Body of pancreas (tissue), 4 donors: ENCODE measurements at regions not wholly inside any gene's neighbourhood (a gene's known extent, or its start where the extent isn't known, plus 50 kb on each side); places are given as distances from the start of the nearest gene placed in this dataset.

Experiments used
- POLR2A ChIP-seq, 3 donors: fragments of 450-650 bp; IDR thresholded peaks; one replicate each; pipeline ENCODE4 v1.6.1; 2016; ENCODE audit warnings: antibody characterized with exemption in 3 of 3, mild to moderate bottlenecking in 2 of 3
- TF ChIP-seq, protein P1 (sequence below), 7 experiments: fragments of 450-650 bp in 4 of 7; fragments of 200-600 bp in 3 of 7; sonication (generic) in 3 of 7; IDR thresholded peaks; one replicate each; pipeline ENCODE4 v1.5.1; 2016 to 2019; ENCODE audit warnings: antibody characterized with exemption in 7 of 7

DNA sequence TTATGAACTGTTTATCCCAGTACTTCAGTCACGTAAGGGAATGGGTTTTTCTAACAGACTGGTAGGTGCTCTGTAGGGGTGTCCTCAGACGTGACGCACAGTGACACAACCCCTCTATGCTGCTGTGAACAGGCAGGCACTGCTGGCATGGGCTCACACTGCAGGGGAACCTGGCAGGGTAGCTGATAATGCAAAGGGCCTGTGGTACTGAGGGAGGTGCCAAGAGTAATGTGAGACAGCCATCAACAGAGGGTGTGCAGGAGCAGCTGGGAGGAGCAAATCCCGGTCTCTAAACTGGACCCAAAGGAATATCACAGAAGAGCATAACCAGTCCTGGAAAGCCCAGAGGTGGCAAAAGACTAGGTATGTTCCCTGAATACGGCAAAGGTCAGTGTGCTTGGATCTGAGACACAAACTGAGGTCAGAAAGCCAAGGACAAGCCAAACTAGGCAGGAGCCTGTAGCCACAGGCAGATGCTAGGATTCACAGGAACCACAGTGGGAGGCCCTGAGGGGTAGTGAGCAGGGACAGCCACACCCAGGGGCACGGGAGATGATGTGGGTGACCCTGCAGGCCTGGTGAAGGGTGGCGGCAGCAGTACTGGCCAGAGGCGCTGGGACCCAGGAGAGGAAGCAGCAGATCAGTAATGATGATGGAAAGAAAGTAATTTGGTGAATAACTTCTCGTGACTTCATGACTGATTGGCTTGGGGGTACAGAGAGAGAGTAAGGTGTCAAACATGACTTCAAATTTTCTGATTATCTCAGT, 248.1 kb upstream of the CHRNA7 start:
- TF ChIP-seq POLR2A (IDR thresholded peaks at IDR 0.05) = no peak
- TF ChIP-seq, protein P1, sequence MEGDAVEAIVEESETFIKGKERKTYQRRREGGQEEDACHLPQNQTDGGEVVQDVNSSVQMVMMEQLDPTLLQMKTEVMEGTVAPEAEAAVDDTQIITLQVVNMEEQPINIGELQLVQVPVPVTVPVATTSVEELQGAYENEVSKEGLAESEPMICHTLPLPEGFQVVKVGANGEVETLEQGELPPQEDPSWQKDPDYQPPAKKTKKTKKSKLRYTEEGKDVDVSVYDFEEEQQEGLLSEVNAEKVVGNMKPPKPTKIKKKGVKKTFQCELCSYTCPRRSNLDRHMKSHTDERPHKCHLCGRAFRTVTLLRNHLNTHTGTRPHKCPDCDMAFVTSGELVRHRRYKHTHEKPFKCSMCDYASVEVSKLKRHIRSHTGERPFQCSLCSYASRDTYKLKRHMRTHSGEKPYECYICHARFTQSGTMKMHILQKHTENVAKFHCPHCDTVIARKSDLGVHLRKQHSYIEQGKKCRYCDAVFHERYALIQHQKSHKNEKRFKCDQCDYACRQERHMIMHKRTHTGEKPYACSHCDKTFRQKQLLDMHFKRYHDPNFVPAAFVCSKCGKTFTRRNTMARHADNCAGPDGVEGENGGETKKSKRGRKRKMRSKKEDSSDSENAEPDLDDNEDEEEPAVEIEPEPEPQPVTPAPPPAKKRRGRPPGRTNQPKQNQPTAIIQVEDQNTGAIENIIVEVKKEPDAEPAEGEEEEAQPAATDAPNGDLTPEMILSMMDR (IDR thresholded peaks at IDR 0.05) = no peak
